Glutamatergic neuron (in vitro differentiated cells): ENCODE measurements at regions not wholly inside any gene's neighbourhood (a gene's known extent, or its start where the extent isn't known, plus 50 kb on each side); places are given as distances from the start of the nearest gene placed in this dataset.

ENCODE experiments used
- DNase-seq: peaks from one replicate; pipeline ENCODE4 v3.0.0; 2022
- H3K27ac Mint-ChIP-seq: one replicate; pipeline ENCODE4 v1.8.0; 2020; ENCODE audit warnings: mild to moderate bottlenecking, mixed read lengths, inconsistent platforms; ENCODE audit not compliant: unreplicated experiment
- H3K27me3 Mint-ChIP-seq: one replicate; pipeline ENCODE4 v1.8.0; 2020; ENCODE audit warnings: mild to moderate bottlenecking, moderate library complexity, mixed read lengths, inconsistent platforms; ENCODE audit not compliant: unreplicated experiment
- H3K36me3 Mint-ChIP-seq: one replicate; pipeline ENCODE4 v1.8.0; 2020; ENCODE audit warnings: mild to moderate bottlenecking, mixed read lengths, inconsistent platforms; ENCODE audit not compliant: unreplicated experiment
- H3K4me1 Mint-ChIP-seq: one replicate; pipeline ENCODE4 v1.8.0; 2020; ENCODE audit warnings: mild to moderate bottlenecking, low read depth, mixed read lengths, inconsistent platforms; ENCODE audit not compliant: unreplicated experiment
- H3K4me3 Mint-ChIP-seq: one replicate; pipeline ENCODE4 v1.8.0; 2020; ENCODE audit warnings: mild to moderate bottlenecking, mixed read lengths, inconsistent platforms; ENCODE audit not compliant: unreplicated experiment
- H3K9me3 Mint-ChIP-seq: one replicate; pipeline ENCODE4 v1.8.0; 2020; ENCODE audit warnings: mild to moderate bottlenecking, moderate library complexity, mixed read lengths, inconsistent platforms; ENCODE audit not compliant: unreplicated experiment
- CTCF ChIP-seq: fragments of 200-600 bp; sonication (generic); IDR thresholded peaks from one replicate; pipeline ENCODE4 v1.5.0; 2021; ENCODE audit not compliant: partially characterized antibody, unreplicated experiment

- no peak for DNase-seq
- H3K4me3 Mint-ChIP-seq = no peak overlapping the region
- H3K27me3 Mint-ChIP-seq = no peaks in the 10 kb centered on the region
- no peaks in the 10 kb centered on the region for H3K36me3 Mint-ChIP-seq
- H3K9me3 Mint-ChIP-seq = no peaks in the 10 kb centered on the region
- H3K4me1 Mint-ChIP-seq = no peaks in the 10 kb centered on the region
- no peak overlapping the region for H3K27ac Mint-ChIP-seq
- no peak for TF ChIP-seq CTCF
Observed at GRCh38 chr18:76307293-76307690, 187.8 kb downstream of the ZNF516 start.

- H3K9me3 Mint-ChIP-seq = no peaks in the 10 kb centered on the region
- no peaks in the 10 kb centered on the region for H3K4me1 Mint-ChIP-seq
- DNase-seq = no peak
- H3K36me3 Mint-ChIP-seq = no peaks in the 10 kb centered on the region
- peak; percentile 34 for TF ChIP-seq CTCF
- H3K4me3 Mint-ChIP-seq = no peak overlapping the region
- H3K27me3 Mint-ChIP-seq = no peaks in the 10 kb centered on the region
- H3K27ac Mint-ChIP-seq = no peak overlapping the region
Observed at GRCh38 chr18:76306685-76307292, 188.3 kb downstream of the ZNF516 start.

GRCh38 chr18:76285866-76286265 is 209.2 kb downstream of the ZNF516 start:
- Mint-ChIP-seq H3K4me3 (no peak overlapping the region), H3K9me3 (peaks cover 4% of the 10 kb centered on the region), H3K27ac (no peak overlapping the region), H3K27me3 (peaks cover 5% of the 10 kb centered on the region), H3K4me1 (no peaks in the 10 kb centered on the region), H3K36me3 (no peaks in the 10 kb centered on the region)
- no peak for TF ChIP-seq CTCF
- no peak for DNase-seq

GRCh38 chr18:76281565-76281964 is 213.5 kb downstream of the ZNF516 start:
- no peak for TF ChIP-seq CTCF
- Mint-ChIP-seq H3K27me3 (peaks cover 5% of the 10 kb centered on the region), H3K27ac (no peak overlapping the region), H3K4me3 (no peak overlapping the region), H3K9me3 (peaks cover 2% of the 10 kb centered on the region), H3K4me1 (no peaks in the 10 kb centered on the region), H3K36me3 (no peaks in the 10 kb centered on the region)
- no peak for DNase-seq

GRCh38 chr18:76277801-76278200 is 217.2 kb downstream of the ZNF516 start:
- DNase-seq = no peak
- H3K27me3 Mint-ChIP-seq = peaks cover 3% of the 10 kb centered on the region
- no peak overlapping the region for H3K27ac Mint-ChIP-seq
- H3K4me3 Mint-ChIP-seq = no peak overlapping the region
- H3K4me1 Mint-ChIP-seq = no peaks in the 10 kb centered on the region
- H3K9me3 Mint-ChIP-seq = no peaks in the 10 kb centered on the region
- TF ChIP-seq CTCF = no peak
- H3K36me3 Mint-ChIP-seq = no peaks in the 10 kb centered on the region
